Sigmoid colon (tissue), 6 donors: ENCODE measurements at regions not wholly inside any gene's neighbourhood (a gene's known extent, or its start where the extent isn't known, plus 50 kb on each side); places are given as distances from the start of the nearest gene placed in this dataset.

Experiments used
- DNase-seq: peaks from one replicate; pipeline ENCODE4 v3.0.0-alpha.2; 2019
- H3K27ac ChIP-seq, 4 donors: fragments of 200-600 bp; sonication (generic); one replicate each; pipeline ENCODE4 v1.5.1; 2016 to 2019; ENCODE audit warnings: mild to moderate bottlenecking in 1 of 4
- H3K27me3 ChIP-seq, 3 donors: fragments of 200-600 bp; sonication (generic); one replicate each; pipeline ENCODE4 v1.5.1; 2019; ENCODE audit warnings: mild to moderate bottlenecking in 1 of 3
- H3K36me3 ChIP-seq, 4 donors: fragments of 200-600 bp; sonication (generic); one replicate each; pipeline ENCODE4 v1.5.1; 2016 to 2019
- H3K4me1 ChIP-seq, 4 donors: fragments of 200-600 bp; sonication (generic); one replicate each; pipeline ENCODE4 v1.5.1; 2017 to 2019
- H3K4me3 ChIP-seq, 4 donors: fragments of 200-600 bp; sonication (generic); one replicate each; pipeline ENCODE4 v1.5.1; 2017 to 2019; ENCODE audit warnings: mild to moderate bottlenecking in 2 of 4, moderate library complexity in 1 of 4
- H3K9me3 ChIP-seq, 4 donors: fragments of 200-600 bp in 3 of 4; sonication (generic) in 3 of 4; one replicate each; pipeline versions ENCODE4 v1.5.1 to v1.6.1; 2013 to 2019
- CTCF ChIP-seq, 4 experiments: fragments of 450-650 bp in 3 of 4; fragments of 200-600 bp in 1 of 4; IDR thresholded peaks; one replicate each; pipeline ENCODE4 v1.5.1; 2016 to 2019; ENCODE audit warnings: antibody characterized with exemption in 4 of 4, mild to moderate bottlenecking in 3 of 4, moderate library complexity in 2 of 4
- EP300 ChIP-seq, 4 donors: sonication (generic); formaldehyde crosslinking; IDR thresholded peaks; one replicate each; pipeline ENCODE4 v1.6.1; 2017; ENCODE audit warnings: antibody characterized with exemption in 4 of 4
- POLR2A ChIP-seq, 2 donors: fragments of 450-650 bp; IDR thresholded peaks; one replicate each; pipeline ENCODE4 v1.6.1; 2016; ENCODE audit warnings: antibody characterized with exemption in 2 of 2, mild to moderate bottlenecking in 2 of 2, moderate library complexity in 2 of 2
- POLR2AphosphoS5 ChIP-seq, 4 donors: sonication (generic); formaldehyde crosslinking; IDR thresholded peaks; one replicate each; pipeline ENCODE4 v1.6.1; 2017; ENCODE audit warnings: antibody characterized with exemption in 4 of 4
- WGBS, 2 donors: extraction: QIAGEN DNeasy Blood & Tissue Kit; methylation state at CpG; one replicate each; pipeline ENCODE4 v1.1.7; 2013; 5-methylcytosine and 5-hydroxymethylcytosine counted together
- intact Hi-C: fragments of 100-400 bp; cut with DNase I; formaldehyde crosslinking; loops from one replicate; pipeline ENCODE4 v1.15.1; 2023
- donor health status: healthy with polysubstance abuse.
- donor health status: healthy.

GRCh38 chr5:66410122-66410521, 186.1 kb upstream of the MAST4 start:
- H3K9me3 ChIP-seq = no peaks in the 10 kb centered on the region
- H3K4me3 ChIP-seq = no peak overlapping the region
- H3K36me3 ChIP-seq = no peaks in the 10 kb centered on the region
- TF ChIP-seq EP300 (IDR thresholded peaks at IDR 0.05) (no peak), POLR2A (IDR thresholded peaks at IDR 0.05) (no peak), POLR2AphosphoS5 (IDR thresholded peaks at IDR 0.05) (no peak), CTCF (IDR thresholded peaks at IDR 0.05) (no peak)
- H3K27ac ChIP-seq = no peak overlapping the region
- H3K4me1 ChIP-seq = no peaks in the 10 kb centered on the region
- whole genome bisulfite sequencing, 2 donors = 77 to 79% methylated on average over 7 of the region's 7 CpGs
- intact Hi-C loops = no loop called here
- no peak for DNase-seq
- H3K27me3 ChIP-seq = no peaks in the 10 kb centered on the region

GRCh38 chr5:66411701-66412100, 184.5 kb upstream of the MAST4 start:
- intact Hi-C loops = no loop called here
- Histone ChIP-seq H3K4me3 (no peak overlapping the region), H3K36me3 (no peaks in the 10 kb centered on the region), H3K9me3 (no peaks in the 10 kb centered on the region), H3K27ac (no peak overlapping the region), H3K4me1 (no peaks in the 10 kb centered on the region), H3K27me3 (no peaks in the 10 kb centered on the region)
- TF ChIP-seq POLR2A (IDR thresholded peaks at IDR 0.05) = no peak
- TF ChIP-seq EP300 (IDR thresholded peaks at IDR 0.05) = no peak
- TF ChIP-seq POLR2AphosphoS5 (IDR thresholded peaks at IDR 0.05) = no peak
- no peak for TF ChIP-seq CTCF (IDR thresholded peaks at IDR 0.05)
- WGBS, 2 donors = 83 to 96% methylated on average over 1 of the region's 1 CpG
- no peak for DNase-seq

GRCh38 chr5:66413931-66414330, 182.3 kb upstream of the MAST4 start:
- Histone ChIP-seq H3K4me1 (no peaks in the 10 kb centered on the region), H3K4me3 (no peak overlapping the region), H3K36me3 (no peaks in the 10 kb centered on the region), H3K27ac (no peak overlapping the region), H3K9me3 (no peaks in the 10 kb centered on the region), H3K27me3 (no peaks in the 10 kb centered on the region)
- no peak for TF ChIP-seq POLR2AphosphoS5 (IDR thresholded peaks at IDR 0.05)
- no peak for TF ChIP-seq POLR2A (IDR thresholded peaks at IDR 0.05)
- no peak for TF ChIP-seq CTCF (IDR thresholded peaks at IDR 0.05)
- TF ChIP-seq EP300 (IDR thresholded peaks at IDR 0.05) = no peak
- intact Hi-C loops = no loop called here
- DNase-seq = no peak
- WGBS, 2 donors = 81 to 88% methylated on average over 1 of the region's 1 CpG

GRCh38 chr5:66415208-66415607, 181.0 kb upstream of the MAST4 start:
- no peaks in the 10 kb centered on the region for H3K27me3 ChIP-seq
- no peak overlapping the region for H3K27ac ChIP-seq
- H3K36me3 ChIP-seq = no peaks in the 10 kb centered on the region
- no peak overlapping the region for H3K4me3 ChIP-seq
- H3K9me3 ChIP-seq = no peaks in the 10 kb centered on the region
- DNase-seq = no peak
- intact Hi-C loops = no loop called here
- no peaks in the 10 kb centered on the region for H3K4me1 ChIP-seq
- TF ChIP-seq POLR2A (IDR thresholded peaks at IDR 0.05) = no peak
- TF ChIP-seq CTCF (IDR thresholded peaks at IDR 0.05) = no peak
- TF ChIP-seq EP300 (IDR thresholded peaks at IDR 0.05) = no peak
- TF ChIP-seq POLR2AphosphoS5 (IDR thresholded peaks at IDR 0.05) = no peak

- H3K4me1 ChIP-seq = no peaks in the 10 kb centered on the region
- no peaks in the 10 kb centered on the region for H3K36me3 ChIP-seq
- H3K27me3 ChIP-seq = no peaks in the 10 kb centered on the region
- H3K4me3 ChIP-seq = no peak overlapping the region
- intact Hi-C loops = no loop called here
- no peaks in the 10 kb centered on the region for H3K9me3 ChIP-seq
- TF ChIP-seq CTCF (IDR thresholded peaks at IDR 0.05) (no peak), POLR2AphosphoS5 (IDR thresholded peaks at IDR 0.05) (no peak), POLR2A (IDR thresholded peaks at IDR 0.05) (no peak), EP300 (IDR thresholded peaks at IDR 0.05) (no peak)
- H3K27ac ChIP-seq = no peak overlapping the region
- DNase-seq = no peak
Observed at GRCh38 chr5:66416698-66417097, 179.5 kb upstream of the MAST4 start.
